ENCODE measurements at regions not wholly inside any gene's neighbourhood (a gene's known extent, or its start where the extent isn't known, plus 50 kb on each side); places are given as distances from the start of the nearest gene placed in this dataset.

DNA sequence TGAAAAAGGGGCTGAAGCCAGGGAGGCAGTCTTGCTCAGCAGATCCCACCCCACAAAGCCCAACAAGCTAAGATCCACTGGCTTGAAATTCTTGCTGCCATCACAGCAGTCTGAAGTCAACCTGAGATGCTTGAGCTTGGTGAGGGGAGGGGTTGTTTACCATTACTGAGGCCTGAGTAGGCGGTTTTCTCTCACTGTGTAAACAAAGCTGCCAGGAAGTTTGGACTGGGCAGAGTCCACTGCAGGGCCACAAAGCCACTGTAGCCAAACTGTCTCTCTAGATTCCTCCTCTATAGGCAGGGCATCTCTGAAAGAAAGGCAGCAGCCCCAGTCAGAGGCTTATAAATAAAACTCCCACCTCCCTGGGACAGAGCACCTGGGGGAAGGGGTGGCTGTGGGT is 746.1 kb upstream of the LRRC4C start:
- no peak for DNase-seq

GRCh38 chr11:42225664-42226063 is 766.2 kb upstream of the LRRC4C start:
- DNase-seq, result no peak

GRCh38 chr11:42232673-42233072 is 773.2 kb upstream of the LRRC4C start:
- DNase-seq, result no peak

DNA sequence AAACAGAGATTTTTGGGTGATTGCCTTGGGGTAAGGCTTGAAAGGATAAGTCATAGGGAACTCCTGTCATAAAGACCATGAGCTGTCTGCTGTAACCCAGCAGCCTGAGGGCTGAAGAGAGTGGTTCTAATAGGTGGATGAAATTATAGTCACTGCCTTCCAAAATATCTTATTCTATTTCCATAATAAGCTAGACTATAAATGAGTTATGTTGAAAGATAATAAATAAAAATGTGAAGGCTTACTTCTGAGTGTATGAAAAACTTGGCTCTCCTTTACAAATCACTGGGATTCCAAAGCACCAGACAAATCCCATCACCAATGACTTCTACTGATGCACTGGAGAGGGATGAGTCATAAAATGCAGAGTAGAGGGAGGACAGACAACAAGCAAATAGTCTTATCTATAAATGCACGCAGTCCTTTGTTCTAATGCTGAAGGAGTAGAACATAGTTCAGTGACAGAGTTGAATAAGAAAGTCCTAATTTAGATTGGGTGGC is 775.0 kb upstream of the LRRC4C start:
- no peak for DNase-seq

DNA sequence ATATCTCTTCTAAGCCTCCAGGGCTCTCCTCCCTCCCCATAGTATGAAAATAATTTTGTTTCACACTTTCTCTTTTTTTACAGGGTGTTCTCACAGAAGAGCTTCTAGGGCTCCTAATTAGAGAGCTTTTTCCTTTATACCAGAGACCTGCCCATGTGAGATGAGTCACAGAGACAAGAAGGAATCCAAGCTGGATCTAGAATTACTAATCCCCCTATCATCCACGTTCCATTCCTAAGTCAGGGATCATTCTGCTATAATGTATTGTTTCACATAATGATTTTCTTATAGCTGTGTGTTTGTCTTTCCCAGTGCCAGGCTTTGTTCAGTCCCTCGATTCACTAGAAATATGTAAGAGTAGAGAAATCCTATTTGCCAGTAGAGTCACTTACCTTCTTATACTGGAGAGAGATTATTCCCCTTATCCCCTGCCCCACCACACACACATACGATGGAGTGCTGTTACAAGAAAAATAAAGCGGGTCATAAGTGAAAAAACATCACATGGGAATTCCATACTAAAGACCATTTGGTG is 778.3 kb upstream of the LRRC4C start:
- no peak for DNase-seq

DNA sequence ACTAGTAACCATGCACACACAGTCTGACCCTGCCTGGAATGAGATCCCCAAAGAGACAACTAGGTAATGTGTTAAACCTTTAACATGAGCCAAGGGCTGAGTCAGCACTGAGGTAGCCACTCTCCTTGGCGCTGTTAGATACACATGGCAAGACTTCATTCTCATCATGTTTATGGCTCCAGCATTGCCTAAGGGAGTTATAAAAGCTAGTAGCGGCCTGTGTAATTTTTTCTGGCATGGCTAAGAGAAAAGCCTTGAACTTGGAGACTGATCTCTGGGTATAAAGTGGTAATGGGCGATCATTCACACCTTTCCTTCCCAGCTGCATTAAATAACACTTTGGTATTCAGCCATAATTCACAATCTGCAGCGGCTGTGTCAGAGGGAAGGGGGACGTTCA is 779.7 kb upstream of the LRRC4C start:
- DNase-seq, result no peak

DNA sequence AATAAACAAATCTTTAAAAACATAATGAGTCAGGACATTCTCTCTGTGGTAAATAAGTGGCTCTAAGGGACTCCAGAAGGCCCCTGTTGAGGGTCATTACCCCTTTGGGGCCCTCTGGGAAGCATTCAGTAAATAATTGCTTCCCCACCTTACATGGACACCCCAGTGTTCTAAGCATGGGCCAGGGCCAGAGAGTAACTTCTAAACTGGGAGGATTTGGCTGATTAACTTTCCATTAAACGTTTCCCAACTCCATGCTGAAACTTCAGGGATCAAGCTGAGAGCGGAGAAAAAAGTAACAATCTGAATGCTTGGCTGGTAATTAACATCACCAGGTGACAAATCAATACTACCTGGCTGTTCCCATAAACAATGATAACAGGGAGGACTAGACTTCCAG is 783.9 kb upstream of the LRRC4C start:
- DNase-seq, result no peak

GRCh38 chr11:42244376-42244775 is 784.9 kb upstream of the LRRC4C start:
- no peak for DNase-seq

DNA sequence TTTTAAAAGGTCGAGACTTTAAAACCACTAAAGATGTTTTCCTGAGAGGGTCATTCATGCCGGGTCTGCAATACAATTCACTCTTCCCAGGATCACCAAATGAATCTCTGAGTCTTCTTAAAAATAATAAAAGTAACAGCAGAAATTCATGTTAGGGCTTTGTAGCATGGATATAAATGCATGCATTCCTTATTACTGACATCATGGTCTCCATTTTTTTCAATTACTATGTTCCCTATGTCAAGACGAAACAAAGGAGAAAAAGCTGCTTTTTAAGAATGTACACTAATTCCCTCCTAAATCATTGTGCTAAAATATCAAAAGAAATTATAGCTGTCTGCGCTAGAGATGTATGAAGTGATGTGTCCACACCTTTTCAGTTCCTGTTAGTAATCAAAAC is 789.9 kb upstream of the LRRC4C start:
- no peak for DNase-seq

- DNase-seq, result no peak
Measured at GRCh38 chr11:42249956-42250355, 790.5 kb upstream of the LRRC4C start.

- no peak for DNase-seq
Measured at GRCh38 chr11:42251984-42252383, 792.5 kb upstream of the LRRC4C start.

- DNase-seq, result no peak
Measured at GRCh38 chr11:42253156-42253555, 793.7 kb upstream of the LRRC4C start.

- no peak for DNase-seq
Measured at GRCh38 chr11:42255906-42256305, 796.5 kb upstream of the LRRC4C start.

GRCh38 chr11:42257534-42257933 is 798.1 kb upstream of the LRRC4C start:
- DNase-seq, result no peak

DNA sequence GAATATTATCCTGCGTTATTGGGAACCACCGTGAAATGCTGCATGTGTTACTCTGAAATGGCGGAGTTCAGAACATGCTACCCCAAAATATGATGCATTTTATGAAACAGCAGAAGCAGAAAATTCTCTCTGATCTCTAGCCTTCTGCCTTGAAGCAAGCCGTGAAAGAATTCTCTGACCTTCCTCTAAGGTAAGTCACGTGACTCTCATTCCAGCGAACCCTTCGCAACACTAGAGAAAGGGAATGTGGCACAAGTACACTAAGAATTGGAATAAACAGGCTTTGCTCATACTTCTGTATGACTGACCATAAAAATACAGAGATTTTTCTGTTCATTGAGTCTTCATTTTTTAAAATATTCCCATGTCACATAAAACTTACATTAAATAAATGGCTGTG is 805.6 kb upstream of the LRRC4C start:
- DNase-seq, result no peak

DNA sequence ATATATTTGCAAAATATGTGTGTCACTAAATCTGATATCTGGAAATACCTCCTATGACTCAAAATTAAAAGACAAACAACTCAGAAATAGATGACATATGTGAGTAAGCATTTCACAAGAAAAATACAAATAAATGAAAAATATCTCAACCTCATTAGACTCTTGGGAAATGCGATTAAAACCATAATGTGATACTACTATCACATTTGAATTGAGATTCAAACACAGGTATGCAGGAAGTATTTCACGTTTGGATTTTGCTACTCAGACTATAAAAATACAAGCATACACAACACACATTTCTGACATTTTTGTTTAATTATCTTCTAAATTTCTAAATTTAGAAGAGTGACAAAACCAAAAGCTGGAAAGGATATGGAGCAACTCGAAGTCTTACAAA is 811.9 kb upstream of the LRRC4C start:
- DNase-seq, result no peak

DNA sequence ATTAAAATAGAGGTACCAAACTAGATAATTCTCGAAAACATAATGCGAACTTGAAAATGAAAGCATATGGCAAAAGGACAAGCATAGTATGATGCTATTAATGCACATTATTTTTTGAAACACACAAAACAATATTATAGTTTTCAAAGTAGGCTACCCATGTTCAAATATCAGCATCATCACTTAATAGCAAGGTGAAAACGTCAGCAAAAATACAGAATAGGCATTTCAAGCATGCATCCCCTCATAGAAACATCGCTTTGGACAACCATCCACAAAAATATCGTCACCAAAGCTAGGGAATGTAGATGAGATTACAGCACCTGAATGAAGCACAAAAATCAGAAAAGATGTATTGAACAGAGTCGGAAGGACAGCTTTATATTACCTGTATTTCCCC is 814.5 kb upstream of the LRRC4C start:
- DNase-seq, result no peak

- DNase-seq, result no peak
Measured at GRCh38 chr11:42296910-42297309, 837.5 kb upstream of the LRRC4C start.

- DNase-seq, result no peak
Measured at GRCh38 chr11:42299780-42300179, 840.3 kb upstream of the LRRC4C start.

DNA sequence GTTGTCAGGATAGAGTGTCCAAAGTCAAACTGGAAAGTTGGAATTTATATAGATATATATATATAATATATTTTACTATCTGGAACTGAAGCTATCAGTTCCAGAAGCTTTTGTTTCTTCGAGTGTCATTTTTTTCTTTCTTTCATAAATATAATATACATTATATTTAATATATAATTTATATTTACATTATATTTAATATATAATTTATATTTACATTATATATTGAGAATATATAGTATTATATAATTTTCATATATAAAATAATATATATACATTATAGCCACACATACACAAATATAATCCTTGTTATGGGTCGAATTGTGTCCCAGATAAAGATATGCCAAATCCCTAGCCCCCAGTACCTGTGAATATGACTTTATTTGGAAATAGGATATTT is 842.3 kb upstream of the LRRC4C start:
- no peak for DNase-seq

- no peak for DNase-seq
Measured at GRCh38 chr11:42311514-42311913, 852.1 kb upstream of the LRRC4C start.

DNA sequence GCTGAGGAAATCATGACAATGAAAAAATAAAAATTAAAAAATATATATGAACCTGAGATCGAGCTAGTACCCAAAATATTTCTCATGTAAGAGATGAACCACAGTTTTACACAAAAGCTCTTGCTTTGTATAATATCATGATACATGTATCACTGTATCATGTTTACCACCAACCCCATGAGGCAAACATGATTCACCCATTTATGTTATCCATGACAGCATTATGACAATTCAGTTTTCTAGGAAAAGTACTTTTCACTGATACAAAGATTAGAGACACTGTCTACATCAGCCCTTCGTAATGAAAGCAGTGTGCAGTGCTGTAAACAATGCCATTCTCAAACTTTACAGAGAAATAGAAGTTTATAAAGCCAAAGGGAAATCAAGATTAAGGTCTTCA is 852.5 kb upstream of the LRRC4C start:
- no peak for DNase-seq

DNA sequence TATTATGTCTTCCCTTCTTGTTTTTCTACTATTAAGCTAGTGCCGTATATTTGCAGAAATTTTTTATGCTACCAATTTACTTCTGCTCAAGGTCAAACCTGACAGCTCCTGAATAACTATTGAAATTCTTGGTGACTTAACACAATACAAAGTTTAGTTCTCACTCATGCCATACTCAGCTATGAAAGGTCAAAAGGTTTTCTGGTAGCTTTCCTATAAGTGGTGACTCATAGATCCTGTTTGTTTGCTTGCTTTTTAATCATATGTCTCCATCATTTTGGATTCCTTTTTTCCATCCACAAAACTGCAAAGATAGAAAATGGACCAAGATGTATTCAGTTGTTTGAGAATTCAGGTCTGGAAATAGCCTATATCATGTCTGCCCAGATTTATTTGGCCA is 855.8 kb upstream of the LRRC4C start:
- DNase-seq, result no peak

DNA sequence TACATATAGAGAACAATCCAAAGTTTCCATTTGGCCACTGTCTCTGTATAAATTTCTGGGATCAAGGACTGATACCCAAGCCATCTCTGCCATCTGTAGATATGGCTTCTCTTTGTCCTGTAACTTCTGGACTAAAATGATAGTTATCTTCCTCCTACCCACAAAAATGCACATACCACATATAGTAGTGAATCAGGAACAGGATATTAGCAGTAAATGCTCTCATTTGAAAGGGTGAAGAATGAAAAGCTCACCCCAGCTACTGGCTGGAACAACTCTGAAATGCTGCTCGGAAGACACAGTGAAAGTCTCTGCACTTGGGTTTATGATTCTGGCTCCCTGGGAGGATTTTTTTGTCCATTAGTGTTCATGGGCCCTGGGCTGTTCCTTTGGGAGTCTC is 856.4 kb upstream of the LRRC4C start:
- DNase-seq, result no peak

DNA sequence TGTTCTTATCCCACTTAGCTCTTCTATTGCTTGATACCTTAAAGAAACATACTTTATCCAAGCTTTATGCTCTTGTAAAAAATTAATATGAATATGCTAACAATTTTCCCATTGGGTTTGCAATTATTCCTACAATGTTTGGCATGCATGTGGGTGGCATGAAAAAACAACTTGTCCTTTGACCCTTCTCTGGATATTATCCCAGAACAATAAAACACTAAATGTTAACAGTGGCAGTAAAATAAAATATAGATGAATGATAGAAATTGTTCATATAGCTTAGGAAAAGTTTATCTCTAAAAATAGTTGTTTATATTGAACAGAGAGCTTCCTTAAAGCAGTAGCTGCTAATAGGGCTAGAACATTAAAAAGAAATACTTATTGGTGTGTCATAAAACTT is 860.5 kb upstream of the LRRC4C start:
- no peak for DNase-seq
